ENCODE measurements at regions not wholly inside any gene's neighbourhood (a gene's known extent, or its start where the extent isn't known, plus 50 kb on each side); places are given as distances from the start of the nearest gene placed in this dataset.
"Not testable (repeated sequence)": the region's sequence is repeated elsewhere in the genome, so short reads cannot be mapped to it uniquely, and the experiment has no call there.

DNA sequence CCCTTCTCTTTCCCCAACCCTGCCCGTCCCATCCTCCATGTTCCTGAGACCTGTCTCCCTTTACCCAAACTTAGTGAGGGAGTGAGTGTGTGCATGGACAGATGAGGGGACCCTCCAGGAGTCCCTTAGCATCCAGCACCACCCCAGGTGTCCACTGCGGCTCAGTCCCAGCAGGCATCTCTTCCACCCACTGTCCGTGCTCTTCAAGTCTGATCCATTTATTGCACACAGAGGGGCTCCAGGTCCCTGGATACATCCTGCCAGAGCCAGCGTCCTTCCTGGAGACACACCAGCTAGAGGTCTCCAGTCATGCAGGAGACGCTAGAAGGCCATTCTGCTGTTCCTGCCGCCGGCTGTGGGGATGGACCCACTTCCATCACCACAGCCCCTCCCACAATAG is 239.2 kb downstream of the ADGRD1 start:
- no peak for DNase-seq

- DNase-seq, result no peak
Measured at GRCh38 chr12:131194166-131194565, 240.5 kb downstream of the ADGRD1 start.

- no peak for DNase-seq
Measured at GRCh38 chr12:131195796-131196195, 242.1 kb downstream of the ADGRD1 start.

DNA sequence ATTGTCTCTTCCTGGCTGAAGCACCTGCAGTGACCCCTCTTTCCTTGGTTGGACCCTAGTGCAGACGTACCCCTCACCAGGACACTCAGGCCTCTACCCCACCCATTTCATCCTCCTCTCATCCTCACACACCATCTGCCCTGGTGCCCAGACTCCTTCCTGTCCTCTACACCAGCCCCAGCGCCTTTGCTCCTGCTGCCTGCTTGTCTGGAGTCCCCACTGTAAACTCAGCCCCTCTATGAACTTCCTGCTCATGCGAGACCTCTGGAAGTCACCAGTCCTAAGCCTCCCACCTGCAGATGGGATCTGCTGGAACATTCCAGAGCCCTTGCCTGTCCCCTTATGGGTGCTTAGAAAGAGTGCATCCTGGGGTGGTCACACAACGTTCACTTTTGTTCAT is 242.5 kb downstream of the ADGRD1 start:
- DNase-seq, result no peak

- no peak for DNase-seq
Measured at GRCh38 chr12:131197490-131197889, 243.8 kb downstream of the ADGRD1 start.

GRCh38 chr12:131199221-131199620 is 245.5 kb downstream of the ADGRD1 start:
- no peak for DNase-seq

- DNase-seq, result not testable (repeated sequence)
Measured at GRCh38 chr12:131201912-131202311, 248.2 kb downstream of the ADGRD1 start.

- no peak for DNase-seq
Measured at GRCh38 chr12:131202592-131203378, 249.1 kb downstream of the ADGRD1 start.

- DNase-seq, result no peak
Measured at GRCh38 chr12:131203666-131204415, 250.1 kb downstream of the ADGRD1 start.

- no peak for DNase-seq
Measured at GRCh38 chr12:131204416-131205274, 250.9 kb downstream of the ADGRD1 start.

- DNase-seq, result not testable (repeated sequence)
Measured at GRCh38 chr12:131205275-131205933, 251.7 kb downstream of the ADGRD1 start.

DNA sequence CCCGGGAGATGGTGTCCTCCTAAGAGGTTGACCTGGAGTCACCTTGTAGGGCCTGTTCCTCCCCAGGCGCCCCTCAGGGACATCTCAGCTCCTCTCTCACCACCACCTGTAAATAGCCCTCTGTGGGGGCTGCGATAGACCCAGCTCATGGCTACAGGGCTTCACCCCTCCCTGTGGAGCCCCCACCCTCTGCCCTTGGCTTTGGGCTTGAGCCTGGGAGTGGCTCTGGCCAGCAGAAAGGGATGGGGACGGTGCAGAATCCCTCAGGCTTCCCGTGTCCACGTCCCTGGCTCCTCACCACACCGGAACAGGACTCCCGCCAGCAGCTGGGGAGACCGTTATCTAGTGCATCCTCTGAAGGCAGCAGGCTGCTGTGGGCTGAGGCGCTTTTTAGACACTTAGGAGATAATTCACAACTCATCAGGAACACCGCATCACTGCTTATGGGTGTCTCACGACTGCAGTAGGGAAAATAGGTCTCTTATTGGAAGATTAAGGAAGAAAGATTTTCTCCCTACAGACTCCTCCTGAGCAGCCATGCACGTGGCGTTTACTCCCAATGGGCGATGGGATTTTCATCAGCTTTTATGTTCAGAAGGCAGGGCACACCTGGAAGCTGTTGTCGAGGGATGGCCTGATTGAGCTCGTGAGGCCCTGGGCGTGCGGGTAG is 253.1 kb downstream of the ADGRD1 start:
- not testable (repeated sequence) for DNase-seq

GRCh38 chr12:131207300-131207660 is 253.6 kb downstream of the ADGRD1 start:
- not testable (repeated sequence) for DNase-seq

- DNase-seq, result not testable (repeated sequence)
Measured at GRCh38 chr12:131207841-131208240, 254.1 kb downstream of the ADGRD1 start.

DNA sequence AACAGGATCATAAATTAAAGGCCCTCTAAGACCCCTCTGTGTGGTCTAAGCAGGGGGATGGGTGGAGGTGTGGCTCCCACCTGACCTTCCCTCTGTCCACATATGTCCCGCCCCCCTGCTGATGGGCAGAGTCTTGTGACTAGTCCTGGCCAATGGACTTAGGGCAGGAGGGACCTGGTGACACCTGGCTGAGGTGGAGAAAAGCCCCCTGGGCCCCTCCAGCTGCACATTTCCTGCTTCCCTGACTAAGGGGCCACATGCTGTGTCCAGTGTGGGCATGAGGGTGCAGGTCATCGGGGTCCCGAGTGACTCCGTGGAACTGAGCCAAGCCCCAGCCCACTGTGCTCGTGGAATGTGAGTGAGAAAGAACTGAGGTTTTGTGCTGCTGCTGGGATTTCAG is 254.7 kb downstream of the ADGRD1 start:
- no peak for DNase-seq

- no peak for DNase-seq
Measured at GRCh38 chr12:131209082-131210070, 255.7 kb downstream of the ADGRD1 start.

- DNase-seq, result no peak
Measured at GRCh38 chr12:131210506-131211339, 257.0 kb downstream of the ADGRD1 start.

DNA sequence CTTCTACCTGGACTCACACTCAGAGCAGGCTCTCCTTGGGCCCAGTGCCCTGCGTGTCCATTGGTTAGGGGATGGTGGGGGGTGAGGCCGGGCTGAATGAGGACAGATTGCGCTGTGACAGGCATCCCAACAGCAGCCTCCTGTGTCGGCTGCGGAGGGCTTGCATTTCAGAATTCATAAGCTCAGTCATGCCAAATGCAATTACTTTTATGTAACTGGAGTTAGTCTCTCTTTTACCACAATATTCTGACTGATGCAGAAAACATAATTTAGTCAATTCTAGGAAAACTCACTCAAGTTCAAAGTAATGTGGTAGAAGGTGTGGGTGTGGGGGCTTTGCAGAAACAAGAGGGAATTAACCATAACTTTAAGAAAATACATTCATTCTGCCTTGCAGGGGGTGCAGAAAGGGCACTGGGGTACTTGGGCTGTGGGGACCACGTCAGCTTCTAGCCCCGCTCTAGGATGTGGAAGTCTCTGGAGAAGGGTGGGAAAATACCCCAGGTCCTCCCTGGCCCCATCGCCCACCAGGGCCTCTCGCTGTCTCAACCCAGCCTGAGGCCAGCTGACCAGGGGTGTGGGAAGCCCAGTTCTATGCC is 257.7 kb downstream of the ADGRD1 start:
- DNase-seq, result no peak

GRCh38 chr12:131213896-131214442 is 260.3 kb downstream of the ADGRD1 start:
- DNase-seq, result no peak
